Myocyte (in vitro differentiated cells): ENCODE measurements at regions not wholly inside any gene's neighbourhood (a gene's known extent, or its start where the extent isn't known, plus 50 kb on each side); places are given as distances from the start of the nearest gene placed in this dataset.

Experiments
- DNase-seq: peaks from one replicate; pipeline ENCODE4 v3.0.0-alpha.2; 2012; ENCODE audit warnings: low read depth

DNA sequence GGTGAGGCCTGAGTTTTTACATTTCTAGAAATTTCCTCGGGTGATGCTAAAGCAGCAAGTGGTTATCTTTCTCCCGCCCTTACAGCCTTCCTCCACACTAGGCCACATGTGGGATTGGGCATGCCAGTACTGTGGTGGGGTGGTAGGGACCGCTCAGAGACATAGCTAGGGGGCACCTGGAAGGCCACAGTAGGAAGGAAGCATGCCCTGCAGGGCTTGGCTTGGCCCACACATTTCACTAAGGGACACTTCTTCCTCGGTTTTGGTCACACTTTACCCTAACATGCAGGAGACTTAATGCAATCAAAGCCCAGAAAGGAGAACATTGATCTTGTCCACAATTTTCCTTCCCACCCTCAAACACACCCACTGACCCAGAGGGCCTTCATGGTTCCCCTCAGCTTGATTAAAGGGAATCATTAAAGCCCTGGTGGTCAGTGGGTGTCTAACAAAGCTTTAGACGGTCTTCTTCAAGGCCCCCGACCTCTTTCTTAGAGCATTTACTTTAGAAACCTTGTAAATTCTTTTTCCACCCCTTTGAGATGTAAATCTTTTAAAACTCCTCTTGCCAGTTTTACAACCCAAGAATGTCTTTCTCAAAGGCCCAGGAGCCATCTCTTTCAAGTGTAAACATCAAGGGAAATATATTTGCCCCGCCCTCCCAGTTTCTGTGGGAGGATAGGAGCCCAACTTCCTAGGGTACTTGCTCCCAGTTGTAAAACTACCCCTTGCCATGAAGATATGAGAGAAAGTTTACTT is 246.4 kb upstream of the PTBP2 start:
- DNase-seq: no peak

- DNase-seq: no peak
These were observed 245.7 kb upstream of the PTBP2 start for GRCh38 chr1:96475903-96476302.

- no peak for DNase-seq
These were observed 243.4 kb upstream of the PTBP2 start for GRCh38 chr1:96478228-96478627.

- DNase-seq: no peak
These were observed 240.2 kb upstream of the PTBP2 start for GRCh38 chr1:96481409-96481808.

DNA sequence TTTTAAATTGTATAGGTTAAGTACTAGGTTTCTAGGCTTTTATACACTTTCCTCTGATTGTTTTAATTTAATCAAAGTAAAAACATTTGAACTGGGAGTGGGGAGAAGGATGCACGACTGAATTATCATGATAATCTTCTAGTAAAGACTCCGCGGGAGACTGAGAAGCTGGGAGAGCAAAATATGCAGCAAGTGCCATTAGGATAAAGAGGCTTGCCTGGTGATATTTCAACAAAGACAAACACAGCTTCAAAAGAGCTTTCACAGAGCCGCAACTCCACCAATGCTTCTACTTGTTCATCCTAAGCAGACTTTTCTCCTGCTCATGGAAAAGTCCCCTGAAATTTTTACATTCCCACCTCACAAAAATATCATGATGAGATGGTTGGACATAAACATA is 239.0 kb upstream of the PTBP2 start:
- no peak for DNase-seq

GRCh38 chr1:96487394-96487793 is 234.2 kb upstream of the PTBP2 start:
- DNase-seq: peak; percentile 17

DNA sequence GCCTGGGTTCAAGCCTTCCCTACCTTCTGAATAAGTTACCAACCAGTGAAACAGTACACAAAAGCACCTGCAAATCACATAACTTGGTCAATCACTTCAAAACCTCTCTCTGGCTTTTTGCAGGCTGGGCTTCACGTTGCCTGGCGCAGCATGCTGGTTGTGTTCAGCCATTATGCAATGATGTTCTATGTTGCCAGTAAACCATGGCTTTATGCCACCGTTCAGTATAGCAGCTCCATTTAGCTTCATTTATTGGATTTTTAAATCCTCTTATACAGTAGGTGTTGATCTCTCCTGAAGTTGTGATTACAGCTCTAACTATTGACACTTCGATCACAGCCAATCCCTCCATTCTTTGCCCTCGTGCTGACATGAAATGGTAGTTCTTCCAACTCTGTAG is 233.6 kb upstream of the PTBP2 start:
- no peak for DNase-seq

- no peak for DNase-seq
These were observed 232.8 kb upstream of the PTBP2 start for GRCh38 chr1:96488777-96489176.

DNA sequence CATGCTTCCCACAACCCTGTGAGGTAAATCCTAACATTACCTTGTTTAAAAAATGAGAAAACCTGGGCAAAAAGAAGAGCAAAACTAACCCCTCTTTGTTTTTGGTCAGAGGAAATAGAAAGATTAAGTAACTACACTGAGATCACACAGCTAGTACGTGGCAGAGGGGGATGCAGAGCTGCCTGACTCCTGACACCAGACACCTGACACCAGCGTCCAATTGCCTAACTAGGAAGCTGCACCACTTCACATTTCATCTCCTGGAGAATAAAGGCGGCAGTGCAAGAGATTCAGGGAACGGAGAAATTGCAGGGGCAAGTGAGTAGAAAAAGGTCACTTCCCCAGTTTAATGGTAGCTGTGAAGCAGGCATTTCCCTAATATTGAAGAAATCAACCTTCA is 229.3 kb upstream of the PTBP2 start:
- DNase-seq: no peak

DNA sequence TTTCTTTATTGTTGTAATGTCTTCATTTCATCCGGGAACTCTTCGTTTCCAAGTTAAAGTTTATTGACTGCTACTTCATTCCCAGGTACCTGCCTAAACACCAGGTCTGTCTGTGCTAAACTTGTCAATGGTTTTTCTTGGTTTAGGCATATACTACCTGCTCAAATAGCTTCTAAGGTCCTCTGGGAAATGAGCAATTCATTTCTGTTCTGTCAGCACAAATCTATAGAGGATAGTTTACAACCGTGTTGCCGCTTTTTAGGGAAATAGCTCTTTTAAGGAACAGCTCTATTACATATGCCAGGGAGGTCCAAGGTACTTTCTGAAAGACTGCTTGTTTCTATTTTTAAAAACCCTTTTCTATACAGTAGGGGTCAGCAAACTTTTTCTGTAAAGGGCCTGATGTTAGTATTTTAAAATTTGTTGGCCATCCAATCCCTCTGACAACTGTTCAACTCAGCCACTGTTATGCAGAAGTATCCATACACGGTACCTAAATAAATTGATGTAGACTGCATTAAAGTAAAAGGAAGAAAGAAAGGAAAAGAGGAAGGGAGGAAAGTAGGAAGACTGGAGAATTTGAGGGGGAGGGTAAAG is 222.7 kb upstream of the PTBP2 start:
- DNase-seq: no peak

GRCh38 chr1:96508233-96508632 is 213.4 kb upstream of the PTBP2 start:
- DNase-seq: no peak

DNA sequence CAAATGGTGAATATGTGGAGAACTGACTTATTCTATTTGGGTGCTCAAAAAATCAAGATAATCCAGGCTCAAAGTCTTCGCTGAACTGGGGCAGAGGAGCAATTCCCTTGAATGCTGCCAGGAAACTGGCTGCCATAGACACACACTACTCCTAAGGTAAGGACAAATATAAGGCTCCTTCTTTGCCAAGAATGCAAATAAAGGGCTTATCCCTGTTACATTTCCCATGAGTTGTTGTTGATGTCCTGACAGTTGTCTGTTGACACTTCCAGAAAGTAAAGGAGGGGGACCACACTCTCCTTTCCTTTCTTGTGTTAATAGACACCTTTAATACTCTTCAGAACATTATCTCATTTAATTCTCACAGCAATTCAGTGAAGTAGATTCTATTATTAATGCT is 212.2 kb upstream of the PTBP2 start:
- DNase-seq: no peak

DNA sequence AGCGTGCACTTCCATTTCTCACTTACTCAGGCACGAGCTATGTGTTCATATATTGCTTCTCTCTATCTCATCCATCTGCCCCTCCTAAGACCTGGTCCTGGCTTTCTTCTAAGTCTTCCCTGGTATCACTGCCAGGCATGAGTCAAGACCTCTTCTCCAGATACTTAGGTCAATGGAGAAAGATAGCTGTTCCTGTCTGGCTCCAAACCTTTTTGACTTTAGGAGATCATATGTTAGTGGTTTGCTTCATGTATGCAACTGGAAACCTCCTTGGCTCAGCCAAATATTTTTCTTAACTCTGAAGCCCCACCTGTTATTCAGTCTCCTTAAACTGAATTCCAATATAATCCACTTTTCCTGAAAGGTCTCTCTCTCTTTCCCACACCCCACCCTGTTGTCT is 211.6 kb upstream of the PTBP2 start:
- peak; percentile 15 for DNase-seq

GRCh38 chr1:96510391-96510790 is 211.2 kb upstream of the PTBP2 start:
- no peak for DNase-seq

GRCh38 chr1:96510911-96511310 is 210.7 kb upstream of the PTBP2 start:
- no peak for DNase-seq

DNA sequence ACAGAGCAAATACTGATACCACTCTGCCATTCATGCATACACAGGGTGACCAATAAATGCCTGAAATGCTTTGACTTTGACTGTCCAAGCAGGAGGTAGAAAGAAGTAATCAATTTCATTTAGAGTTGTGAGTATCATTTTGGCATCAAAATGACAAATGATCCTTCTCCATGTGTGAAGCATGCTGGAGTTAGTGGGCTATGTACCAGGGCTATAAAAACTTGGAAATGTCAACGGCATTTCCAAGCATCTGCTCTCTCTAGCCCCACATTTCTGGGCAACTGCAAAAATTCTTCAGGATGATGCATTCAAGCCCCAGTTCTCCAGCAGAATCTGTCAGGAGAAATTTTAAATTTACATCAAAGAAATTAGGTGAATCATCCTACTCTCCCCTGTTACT is 208.4 kb upstream of the PTBP2 start:
- no peak for DNase-seq

DNA sequence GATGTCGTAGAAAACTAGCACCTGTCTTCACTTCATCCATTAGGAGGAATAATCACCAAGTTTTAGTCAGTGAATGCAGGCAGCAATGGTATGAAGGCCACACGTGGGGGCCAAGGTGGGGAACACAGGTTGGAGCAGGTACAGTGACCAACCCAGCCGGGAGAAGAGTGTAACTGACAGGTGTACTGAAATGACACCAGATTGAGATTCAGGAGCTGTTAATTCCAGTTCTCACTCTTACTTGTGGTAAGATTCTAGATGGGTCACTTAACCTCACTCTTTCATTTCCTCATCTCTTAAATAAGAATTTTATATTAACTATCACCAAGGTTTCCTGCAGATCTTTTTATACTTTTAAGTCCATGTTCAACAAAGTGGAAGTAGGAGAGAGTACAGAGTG is 206.2 kb upstream of the PTBP2 start:
- DNase-seq: no peak

DNA sequence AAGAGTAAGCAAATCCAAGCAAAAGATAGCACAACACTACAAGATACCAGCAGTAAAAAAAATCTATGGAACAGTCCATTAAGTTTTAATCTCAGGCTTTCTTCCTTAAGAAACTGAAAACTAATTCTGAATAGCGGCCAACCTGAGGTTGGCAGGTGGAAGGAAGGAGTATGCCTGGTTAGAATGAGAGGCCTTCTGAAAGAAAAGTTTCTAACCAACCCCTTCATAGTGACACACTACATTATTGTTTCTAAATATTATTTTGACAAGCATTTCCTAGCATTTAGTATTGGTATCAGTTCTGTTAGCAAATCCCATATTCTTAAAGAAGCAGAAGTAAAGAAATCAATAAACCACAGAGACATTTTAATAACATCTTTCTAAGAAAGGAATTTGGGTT is 205.7 kb upstream of the PTBP2 start:
- DNase-seq: no peak

DNA sequence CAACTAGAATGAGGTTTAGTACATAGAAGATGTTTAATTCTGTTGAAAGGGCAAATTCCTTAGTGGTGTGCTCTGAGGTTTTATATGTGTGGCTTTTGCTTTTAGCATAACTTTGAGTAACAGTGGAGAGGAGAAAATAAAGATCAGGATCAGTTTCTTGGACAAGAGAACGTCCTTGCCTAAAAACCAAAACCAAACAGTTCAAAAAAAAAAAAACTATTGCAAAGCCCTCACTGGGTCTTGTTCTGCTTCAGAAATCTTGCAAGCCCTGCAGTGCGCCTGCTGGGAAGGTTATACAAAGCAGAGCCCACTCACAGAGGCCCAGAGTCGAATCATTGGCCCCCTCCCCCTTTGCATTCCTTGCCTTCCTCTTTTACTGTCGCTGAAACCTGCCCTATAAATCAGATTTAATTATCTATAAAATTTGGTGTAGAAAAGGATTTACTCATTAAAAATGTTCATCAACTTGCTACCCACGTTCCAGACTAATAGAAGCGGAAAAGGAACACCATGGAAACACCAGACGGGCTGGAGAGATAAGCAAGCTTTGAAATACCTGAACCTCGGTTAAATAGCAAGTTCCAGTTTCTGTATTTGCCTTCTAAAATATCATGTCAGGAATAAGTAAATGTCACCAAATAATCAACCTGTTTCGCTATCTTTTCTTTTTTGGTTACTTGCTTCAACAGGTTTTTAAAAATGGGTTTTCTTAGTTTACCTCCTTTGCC is 201.6 kb upstream of the PTBP2 start:
- DNase-seq: no peak

- no peak for DNase-seq
These were observed 201.0 kb upstream of the PTBP2 start for GRCh38 chr1:96520579-96520947.

DNA sequence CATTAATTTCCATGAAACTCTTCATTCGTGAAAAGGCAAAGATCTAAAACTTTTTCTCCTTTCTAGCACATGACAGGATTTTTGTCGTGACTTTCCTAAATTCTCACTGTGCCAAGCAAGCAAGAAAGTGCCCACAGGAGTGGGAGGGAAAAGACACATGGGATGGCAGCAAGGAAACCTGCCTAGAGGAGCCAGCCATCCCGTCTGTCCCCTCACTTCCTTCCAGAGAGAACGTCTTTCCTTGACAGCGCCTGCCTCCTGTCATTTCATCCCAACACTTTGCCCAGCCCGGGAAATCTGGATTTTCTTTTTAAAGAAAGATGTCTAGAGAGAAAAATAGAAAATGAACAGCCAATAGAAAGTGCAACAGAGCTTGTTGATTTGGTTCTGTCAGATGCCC is 200.6 kb upstream of the PTBP2 start:
- DNase-seq: no peak

- DNase-seq: no peak
These were observed 199.4 kb upstream of the PTBP2 start for GRCh38 chr1:96521994-96522760.
